Erythroblast (primary cell): ENCODE measurements at regions not wholly inside any gene's neighbourhood (a gene's known extent, or its start where the extent isn't known, plus 50 kb on each side); places are given as distances from the start of the nearest gene placed in this dataset.

Experiments used
- GATA1 ChIP-seq: IDR thresholded peaks from 2 replicates; pipeline ENCODE4 v1.6.1; 2011; ENCODE audit warnings: low read depth, mild to moderate bottlenecking, control low read depth, low read length, moderate library complexity
- POLR2A ChIP-seq: IDR thresholded peaks from 2 replicates; pipeline ENCODE4 v1.6.1; 2011; ENCODE audit warnings: mild to moderate bottlenecking, low read length

GRCh38 chr17:45731459-45731858 lies 52.7 kb upstream of the CRHR1 start:
- TF ChIP-seq POLR2A (no peak), GATA1 (no peak)
